H9 (cell line): ENCODE measurements at regions not wholly inside any gene's neighbourhood (a gene's known extent, or its start where the extent isn't known, plus 50 kb on each side); places are given as distances from the start of the nearest gene placed in this dataset.

Experiments
- DNase-seq: peaks from one replicate; pipeline ENCODE4 v3.0.0-alpha.2; 2017
- H2AFZ ChIP-seq: one replicate; pipeline ENCODE4 v1.6.1; 2013; ENCODE audit warnings: mild to moderate bottlenecking, low read length, control low read depth, moderate library complexity
- H2AK5ac ChIP-seq: 2 replicates; pipeline ENCODE4 v1.6.1; 2013; ENCODE audit warnings: low read length, control low read depth, mixed read lengths; ENCODE audit not compliant: insufficient read length
- H2BK120ac ChIP-seq: one replicate; pipeline ENCODE4 v1.6.1; 2013; ENCODE audit warnings: low read depth, mild to moderate bottlenecking, low read length, control low read depth, inconsistent platforms; ENCODE audit not compliant: poor library complexity, severe bottlenecking
- H2BK12ac ChIP-seq: 2 replicates; pipeline ENCODE4 v1.6.1; 2013; ENCODE audit warnings: low read length, control low read depth, mixed read lengths, low read depth; ENCODE audit not compliant: insufficient read length
- H2BK15ac ChIP-seq: 2 replicates; pipeline ENCODE4 v1.6.1; 2013; ENCODE audit warnings: low read depth, low read length, control low read depth
- H2BK20ac ChIP-seq: one replicate; pipeline ENCODE4 v1.6.1; 2013; ENCODE audit warnings: low read depth, mild to moderate bottlenecking, low read length, control low read depth, inconsistent platforms; ENCODE audit not compliant: poor library complexity, severe bottlenecking
- H2BK5ac ChIP-seq: 2 replicates; pipeline ENCODE4 v1.6.1; 2013; ENCODE audit warnings: low read length, control low read depth, mixed read lengths; ENCODE audit not compliant: insufficient read length
- H3K14ac ChIP-seq: 2 replicates; pipeline ENCODE4 v1.6.1; 2013; ENCODE audit warnings: low read length, control low read depth; ENCODE audit not compliant: insufficient read depth
- H3K18ac ChIP-seq: 2 replicates; pipeline ENCODE4 v1.6.1; 2013; ENCODE audit warnings: low read depth, mild to moderate bottlenecking, mixed read lengths, low read length, control low read depth; ENCODE audit not compliant: insufficient read length
- H3K23ac ChIP-seq: 2 replicates; pipeline ENCODE4 v1.6.1; 2013; ENCODE audit warnings: low read length, control low read depth, mixed read lengths, low read depth; ENCODE audit not compliant: insufficient read length
- H3K23me2 ChIP-seq: 2 replicates; pipeline ENCODE4 v1.6.1; 2013; ENCODE audit warnings: low read depth, mild to moderate bottlenecking, mixed read lengths, low read length, control low read depth; ENCODE audit not compliant: insufficient read length, poor library complexity, severe bottlenecking
- H3K27ac ChIP-seq: 2 replicates; pipeline ENCODE4 v1.5.1; 2013; ENCODE audit warnings: low read length, control low read depth, mixed read lengths, low read depth; ENCODE audit not compliant: insufficient read length
- H3K27me3 ChIP-seq: 2 replicates; pipeline ENCODE4 v1.6.1; 2013; ENCODE audit warnings: low read length, control low read depth, inconsistent platforms; ENCODE audit not compliant: insufficient read depth
- H3K4ac ChIP-seq: 2 replicates; pipeline ENCODE4 v1.6.1; 2013; ENCODE audit warnings: low read depth, mild to moderate bottlenecking, control low read depth, inconsistent platforms, low read length, moderate library complexity
- H3K4me1 ChIP-seq: 2 replicates; pipeline ENCODE4 v1.6.1; 2013; ENCODE audit warnings: low read length, control low read depth, inconsistent platforms; ENCODE audit not compliant: insufficient read depth
- H3K4me2 ChIP-seq: 2 replicates; pipeline ENCODE4 v1.6.1; 2013; ENCODE audit warnings: low read length, control low read depth, mixed read lengths; ENCODE audit not compliant: insufficient read length, insufficient read depth
- H3K56ac ChIP-seq: 2 replicates; pipeline ENCODE4 v1.6.1; 2013; ENCODE audit warnings: low read depth, mild to moderate bottlenecking, mixed read lengths, low read length, control low read depth; ENCODE audit not compliant: insufficient read length
- H3K79me1 ChIP-seq: 2 replicates; pipeline ENCODE4 v1.6.1; 2013; ENCODE audit warnings: low read depth, mild to moderate bottlenecking, moderate library complexity, low read length, control low read depth, inconsistent platforms; ENCODE audit not compliant: insufficient read depth, poor library complexity, severe bottlenecking
- H3K79me2 ChIP-seq: 2 replicates; pipeline ENCODE4 v1.6.1; 2013; ENCODE audit warnings: low read length, control low read depth, inconsistent platforms; ENCODE audit not compliant: insufficient read depth
- H3K9ac ChIP-seq: 2 replicates; pipeline ENCODE4 v1.6.1; 2013; ENCODE audit warnings: low read length, control low read depth, mixed read lengths; ENCODE audit not compliant: insufficient read length; ENCODE audit errors: extremely low read depth
- H3K9me3 ChIP-seq: one replicate; pipeline ENCODE4 v1.6.1; 2013; ENCODE audit warnings: low read depth, low read length, inconsistent platforms; ENCODE audit not compliant: control insufficient read depth
- H3T11ph ChIP-seq: one replicate; pipeline ENCODE4 v1.6.1; 2013; ENCODE audit warnings: mild to moderate bottlenecking, low read length, control low read depth, inconsistent platforms
- H4K20me1 ChIP-seq: one replicate; pipeline ENCODE4 v1.6.1; 2013; ENCODE audit not compliant: control insufficient read depth, insufficient read length, insufficient read depth
- H4K5ac ChIP-seq: 2 replicates; pipeline ENCODE4 v1.6.1; 2013; ENCODE audit warnings: low read depth, mild to moderate bottlenecking, mixed read lengths, low read length, control low read depth; ENCODE audit not compliant: insufficient read length
- H4K8ac ChIP-seq: replicated peaks from 2 replicates; pipeline ENCODE4 v1.6.1; 2013; ENCODE audit warnings: low read length, control low read depth, mixed read lengths, low read depth; ENCODE audit not compliant: insufficient read length
- H4K91ac ChIP-seq: 2 replicates; pipeline ENCODE4 v1.6.1; 2013; ENCODE audit warnings: low read depth, mild to moderate bottlenecking, moderate library complexity, mixed read lengths, low read length, control low read depth; ENCODE audit not compliant: insufficient read length
- H3K27ac Mint-ChIP-seq, 3 experiments: 2 replicates in 2 of 3; 3 replicates in 1 of 3; pipeline ENCODE4 v1.8.0; 2020 to 2021; ENCODE audit warnings: mixed read lengths in 3 of 3, mild to moderate bottlenecking in 1 of 3, moderate library complexity in 1 of 3
- H3K27me3 Mint-ChIP-seq: 2 replicates; pipeline ENCODE4 v1.8.0; 2021; ENCODE audit warnings: low read depth, mild to moderate bottlenecking, moderate library complexity, mixed read lengths
- H3K36me3 Mint-ChIP-seq, 3 experiments: 2 replicates in 2 of 3; 3 replicates in 1 of 3; pipeline ENCODE4 v1.8.0; 2020 to 2021; ENCODE audit warnings: low read depth in 3 of 3, mixed read lengths in 3 of 3; ENCODE audit not compliant: insufficient read depth in 1 of 3
- H3K4me1 Mint-ChIP-seq, 2 experiments: 2 replicates each; pipeline ENCODE4 v1.8.0; 2020; ENCODE audit warnings: mixed read lengths in 2 of 2
- H3K4me3 Mint-ChIP-seq, 2 experiments: 2 replicates in 1 of 2; 3 replicates in 1 of 2; pipeline ENCODE4 v1.8.0; 2020 to 2021; ENCODE audit warnings: mild to moderate bottlenecking in 2 of 2, mixed read lengths in 2 of 2, moderate library complexity in 1 of 2
- H3K9me3 Mint-ChIP-seq, 2 experiments: 2 replicates in 1 of 2; 3 replicates in 1 of 2; pipeline ENCODE4 v1.8.0; 2020; ENCODE audit warnings: mild to moderate bottlenecking in 2 of 2, mixed read lengths in 2 of 2, moderate library complexity in 1 of 2
- WGBS: extraction: QIAGEN DNeasy Blood & Tissue Kit; methylation state at CpG from one replicate; pipeline ENCODE4 v1.1.7; 2013; ENCODE audit warnings: missing lambda C conversion rate, low lambda C conversion rate, mixed read lengths; ENCODE audit not compliant: insufficient read length; ENCODE audit errors: extremely low coverage; 5-methylcytosine and 5-hydroxymethylcytosine counted together
- TF ChIP-seq, protein P1 (sequence below): fragments of 200-600 bp; sonication (generic); conservative IDR thresholded peaks from 3 replicates; pipeline ENCODE4 v1.8.0; 2021; ENCODE audit warnings: antibody characterized with exemption, mild to moderate bottlenecking

DNA sequence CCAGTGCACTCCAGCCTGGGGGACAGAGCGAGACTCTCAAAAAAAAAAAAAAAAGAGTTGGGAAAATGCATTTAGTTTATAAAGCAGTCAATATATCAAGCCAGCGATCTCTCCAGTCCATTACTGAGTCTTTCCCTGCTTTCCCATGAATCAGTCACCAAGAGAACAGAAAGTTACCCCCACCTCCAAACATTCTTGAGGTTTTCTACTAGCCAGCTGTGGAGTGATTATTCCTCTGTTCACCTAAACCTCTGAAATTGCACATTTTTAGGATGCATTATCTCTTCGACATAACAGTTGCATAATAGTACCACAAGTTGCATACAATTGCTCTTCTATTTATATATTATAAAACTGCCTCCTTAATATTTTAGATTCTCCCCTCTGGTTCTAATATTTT lies 134.8 kb upstream of the DIO3 start:
- no peak overlapping the region for H4K91ac ChIP-seq
- no peak overlapping the region for H3K27ac Mint-ChIP-seq
- H3K23ac ChIP-seq, result no peak overlapping the region
- H3K4me1 Mint-ChIP-seq, result peaks cover 5% of the 10 kb centered on the region in 2 experiments
- H3K14ac ChIP-seq, result no peak overlapping the region
- H2BK15ac ChIP-seq, result no peak overlapping the region
- H2AK5ac ChIP-seq, result no peak overlapping the region
- no peak overlapping the region for H3K9ac ChIP-seq
- H3K4me1 ChIP-seq, result no peaks in the 10 kb centered on the region
- H2AFZ ChIP-seq, result no peak overlapping the region
- H3K27me3 Mint-ChIP-seq, result peaks cover 12% of the 10 kb centered on the region; the same call in 1 of the 2 replicates
- H3K36me3 Mint-ChIP-seq, result peaks cover 0 to 7% (median 0%) of the 10 kb centered on the region in 3 experiments; a peak in 1 of 7 replicates
- H3K56ac ChIP-seq, result no peak overlapping the region
- no peak overlapping the region for H3K4me3 Mint-ChIP-seq
- H2BK20ac ChIP-seq, result no peak overlapping the region
- no CpG with 5 or more reads among the region's 3 CpGs for WGBS
- H3K79me1 ChIP-seq, result no peaks in the 10 kb centered on the region
- H3K9me3 ChIP-seq, result no peaks in the 10 kb centered on the region
- H2BK5ac ChIP-seq, result no peak overlapping the region
- no peak overlapping the region for H4K5ac ChIP-seq
- no peaks in the 10 kb centered on the region for H3K23me2 ChIP-seq
- H3K27me3 ChIP-seq, result no peaks in the 10 kb centered on the region
- H4K20me1 ChIP-seq, result no peaks in the 10 kb centered on the region
- H3K79me2 ChIP-seq, result no peaks in the 10 kb centered on the region
- no peak overlapping the region for H3K4ac ChIP-seq
- H4K8ac ChIP-seq, result no peak overlapping the region
- H2BK12ac ChIP-seq, result no peak overlapping the region
- H3K9me3 Mint-ChIP-seq, result peaks cover 21 to 28% of the 10 kb centered on the region in 2 experiments; a peak in 4 of 5 replicates
- H3K27ac ChIP-seq, result no peak overlapping the region
- H3K4me2 ChIP-seq, result no peak overlapping the region
- H3K18ac ChIP-seq, result no peak overlapping the region
- TF ChIP-seq, protein P1, sequence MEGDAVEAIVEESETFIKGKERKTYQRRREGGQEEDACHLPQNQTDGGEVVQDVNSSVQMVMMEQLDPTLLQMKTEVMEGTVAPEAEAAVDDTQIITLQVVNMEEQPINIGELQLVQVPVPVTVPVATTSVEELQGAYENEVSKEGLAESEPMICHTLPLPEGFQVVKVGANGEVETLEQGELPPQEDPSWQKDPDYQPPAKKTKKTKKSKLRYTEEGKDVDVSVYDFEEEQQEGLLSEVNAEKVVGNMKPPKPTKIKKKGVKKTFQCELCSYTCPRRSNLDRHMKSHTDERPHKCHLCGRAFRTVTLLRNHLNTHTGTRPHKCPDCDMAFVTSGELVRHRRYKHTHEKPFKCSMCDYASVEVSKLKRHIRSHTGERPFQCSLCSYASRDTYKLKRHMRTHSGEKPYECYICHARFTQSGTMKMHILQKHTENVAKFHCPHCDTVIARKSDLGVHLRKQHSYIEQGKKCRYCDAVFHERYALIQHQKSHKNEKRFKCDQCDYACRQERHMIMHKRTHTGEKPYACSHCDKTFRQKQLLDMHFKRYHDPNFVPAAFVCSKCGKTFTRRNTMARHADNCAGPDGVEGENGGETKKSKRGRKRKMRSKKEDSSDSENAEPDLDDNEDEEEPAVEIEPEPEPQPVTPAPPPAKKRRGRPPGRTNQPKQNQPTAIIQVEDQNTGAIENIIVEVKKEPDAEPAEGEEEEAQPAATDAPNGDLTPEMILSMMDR, result no peak
- no peak overlapping the region for H2BK120ac ChIP-seq
- H3T11ph ChIP-seq, result no peak overlapping the region
- no peak for DNase-seq
